Right ventricle myocardium inferior (tissue), 1 donor: ENCODE measurements at regions not wholly inside any gene's neighbourhood (a gene's known extent, or its start where the extent isn't known, plus 50 kb on each side); places are given as distances from the start of the nearest gene placed in this dataset.
"Not testable (repeated sequence)": the region's sequence is repeated elsewhere in the genome, so short reads cannot be mapped to it uniquely, and the experiment has no call there.

Experiments used
- ATAC-seq: fragments of 200-7000 bp; cut with Tn5 transposase; one replicate; pipeline ENCODE4 v1.9.1; 2020; ENCODE audit warnings: mild to moderate bottlenecking, moderate library complexity
- DNase-seq: peaks from one replicate; pipeline ENCODE4 v3.0.0; 2021; ENCODE audit errors: missing footprints
- intact Hi-C: fragments of 100-400 bp; cut with DNase I; formaldehyde crosslinking; loops from one replicate; pipeline ENCODE4 v1.11.0; 2022
- donor health status: DM: no; HTN: yes; CAD: no; lungs with severe emphysema.

DNA sequence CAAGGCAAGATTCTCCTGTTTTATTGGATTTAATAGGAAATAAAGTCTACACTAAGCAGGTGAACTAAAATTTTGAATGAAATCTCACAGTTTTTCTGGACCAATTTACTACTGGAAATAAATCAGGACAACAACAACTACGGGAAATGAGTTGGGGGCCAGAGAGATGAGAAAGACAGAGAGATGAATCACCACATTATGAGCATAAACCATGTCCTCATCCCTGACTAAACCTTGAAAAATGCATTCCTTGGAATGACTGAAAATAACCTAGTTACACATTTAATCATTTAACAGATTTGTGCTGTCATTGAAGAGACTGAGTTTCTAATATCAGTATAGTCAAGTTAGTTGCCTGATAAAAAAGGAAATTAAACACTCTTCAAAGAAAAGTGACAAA, 608.4 kb upstream of the KCND2 start:
- DNase-seq: no peak
- intact Hi-C loops: no loop called here
- no peak for ATAC-seq

DNA sequence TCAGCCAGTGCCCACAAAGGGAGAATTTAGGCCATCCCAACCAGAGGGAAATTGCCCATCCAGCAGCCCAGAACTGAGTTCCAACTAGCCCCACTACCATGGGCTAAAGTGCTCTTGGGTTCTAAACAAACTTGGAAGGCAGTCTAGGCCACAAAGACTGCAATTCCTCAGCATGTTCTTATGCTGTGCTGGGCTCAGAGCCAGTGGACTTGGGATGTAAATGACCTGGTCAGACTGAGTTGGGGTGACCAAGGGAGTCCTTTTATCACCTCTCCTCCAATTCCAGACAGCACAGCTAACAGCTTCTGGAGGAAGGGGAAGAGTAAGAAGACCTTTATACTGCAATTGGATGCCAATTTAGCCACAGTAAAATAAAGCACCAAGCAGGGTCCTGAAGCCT, 607.2 kb upstream of the KCND2 start:
- DNase-seq (no peak), ATAC-seq (no peak)
- intact Hi-C loops: no loop called here

DNA sequence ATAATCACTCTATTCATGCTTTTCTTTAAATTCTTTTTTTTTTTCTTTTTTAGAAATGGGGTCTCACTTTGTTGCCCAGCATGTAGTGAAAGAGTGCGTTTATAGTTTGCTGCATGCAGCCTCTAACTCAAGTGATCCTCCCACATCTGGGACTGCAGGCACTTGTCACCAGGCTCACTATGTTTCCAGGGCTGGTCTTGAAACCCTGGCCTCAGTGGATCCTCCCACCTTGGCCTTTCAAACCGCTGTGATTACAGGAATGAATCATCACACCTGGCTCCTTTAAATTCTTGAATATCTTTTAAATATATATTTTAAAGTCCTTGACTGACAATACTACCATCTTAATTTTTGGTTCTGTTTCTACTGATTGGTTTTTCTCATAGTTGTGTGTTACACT, 591.6 kb upstream of the KCND2 start:
- ATAC-seq: no peak
- intact Hi-C loops: no loop called here
- DNase-seq: no peak

DNA sequence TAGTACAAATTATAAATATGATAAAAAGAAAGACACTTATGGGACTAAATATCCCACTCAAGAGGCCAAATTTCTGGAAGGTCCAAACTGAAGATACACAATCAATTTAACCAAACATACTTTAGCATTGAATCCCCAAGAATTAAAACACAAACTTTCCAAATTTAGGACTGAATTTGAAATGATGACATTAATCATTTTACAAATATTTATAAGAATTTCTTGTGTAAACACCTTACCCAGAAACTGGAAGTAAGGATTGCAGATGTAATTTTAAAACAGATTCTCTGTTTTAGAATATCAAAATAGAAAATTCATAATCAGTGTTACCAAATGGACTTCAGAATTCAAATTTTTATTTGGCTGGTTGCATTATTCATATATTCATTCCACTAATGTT, 588.2 kb upstream of the KCND2 start:
- intact Hi-C loops: no loop called here
- ATAC-seq: no peak
- no peak for DNase-seq

DNA sequence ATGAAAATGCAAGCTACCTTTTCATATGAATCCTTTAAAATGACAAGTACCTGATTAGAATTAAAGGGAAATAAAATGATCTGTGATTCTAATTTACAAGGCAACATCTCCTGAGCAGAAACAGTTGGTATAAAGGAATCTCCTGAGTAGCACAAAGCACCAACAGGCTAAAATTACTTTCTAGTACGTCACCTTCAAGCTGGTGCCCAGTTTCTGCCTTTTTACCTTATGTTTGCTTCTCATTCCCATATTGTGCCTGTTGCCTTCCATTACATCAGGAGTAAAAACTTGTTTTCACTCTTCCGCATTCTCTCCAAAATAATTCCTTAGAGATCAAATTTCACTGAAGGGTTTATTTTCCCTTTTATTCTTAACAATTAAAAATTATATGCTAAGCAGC, 587.1 kb upstream of the KCND2 start:
- DNase-seq (no peak), ATAC-seq (no peak)
- intact Hi-C loops: no loop called here

DNA sequence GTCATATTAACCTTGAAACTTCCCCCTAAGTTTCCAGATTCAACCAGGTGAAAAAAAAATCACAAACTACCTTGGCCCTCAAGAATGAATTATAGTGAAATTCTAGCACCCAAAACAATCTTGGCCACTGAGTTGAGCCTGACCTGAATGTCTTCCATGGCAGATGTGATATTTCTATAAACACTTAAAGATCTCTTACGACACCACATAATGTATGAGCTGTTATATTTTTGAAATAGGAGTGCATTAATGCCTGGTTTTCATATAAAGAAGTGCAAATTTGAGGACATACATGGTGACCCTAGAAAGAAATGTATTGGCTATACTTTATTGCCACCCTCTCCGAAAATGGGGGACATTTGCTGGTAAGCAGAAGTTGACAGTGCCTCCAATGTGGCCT, 584.1 kb upstream of the KCND2 start:
- no peak for DNase-seq
- no peak for ATAC-seq
- intact Hi-C loops: no loop called here

DNA sequence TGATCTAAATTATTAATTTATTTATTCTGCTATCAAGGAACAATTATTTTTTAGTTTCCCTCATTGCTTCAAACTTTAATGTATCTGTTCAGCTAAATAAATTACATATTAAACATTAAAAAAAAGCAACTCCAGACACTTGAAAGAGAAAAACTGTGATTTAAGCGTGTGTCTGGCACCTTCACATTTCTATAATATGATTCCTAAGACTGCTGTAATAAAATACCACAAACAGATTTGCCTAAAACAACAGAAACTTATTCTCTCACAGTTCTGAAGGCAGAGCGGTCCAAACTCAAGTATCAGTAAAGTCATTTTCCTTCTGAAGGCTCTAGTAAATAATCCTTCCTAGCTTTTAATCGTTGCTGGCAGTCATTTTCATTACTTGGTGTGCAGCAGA, 580.4 kb upstream of the KCND2 start:
- ATAC-seq: no peak
- DNase-seq: no peak
- intact Hi-C loops: no loop called here

DNA sequence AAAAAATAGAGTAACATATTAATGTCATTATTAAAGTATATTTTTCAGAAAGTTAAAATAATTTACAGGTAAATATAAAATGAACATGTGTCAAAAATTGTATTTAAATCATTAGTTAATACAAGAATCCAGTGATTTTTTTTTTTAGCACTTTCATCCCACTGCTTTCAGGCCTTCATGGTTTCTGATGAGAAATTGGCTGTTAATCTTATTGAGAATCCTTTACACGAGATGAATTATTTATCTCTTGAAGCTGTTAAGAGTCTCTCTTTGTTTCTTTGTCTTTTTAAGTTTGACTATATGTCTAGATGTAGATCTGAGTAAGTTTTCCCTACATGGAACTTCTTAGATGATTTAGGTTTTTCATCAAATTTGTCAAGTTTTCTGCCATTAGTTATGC, 578.5 kb upstream of the KCND2 start:
- DNase-seq (no peak), ATAC-seq (no peak)
- intact Hi-C loops: no loop called here

DNA sequence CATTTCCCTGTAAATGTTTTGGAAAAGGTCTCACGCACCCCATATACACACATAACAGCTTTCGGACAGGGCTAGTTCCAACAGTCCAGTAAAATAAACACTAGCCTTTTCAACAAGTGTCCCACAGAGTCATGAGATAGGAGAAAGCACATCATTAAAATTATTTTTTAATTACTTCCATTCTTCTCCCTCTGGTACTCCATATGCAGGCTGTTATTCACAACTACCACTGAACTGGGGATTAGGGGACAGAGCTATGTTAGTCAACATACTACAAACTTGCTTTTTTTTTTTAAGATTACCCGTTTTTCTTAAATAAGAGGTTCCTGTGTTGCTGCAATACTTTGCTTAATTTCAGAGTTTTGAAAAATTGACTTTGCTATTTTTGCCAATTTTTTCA, 576.6 kb upstream of the KCND2 start:
- ATAC-seq: no peak
- intact Hi-C loops: no loop called here
- no peak for DNase-seq

DNA sequence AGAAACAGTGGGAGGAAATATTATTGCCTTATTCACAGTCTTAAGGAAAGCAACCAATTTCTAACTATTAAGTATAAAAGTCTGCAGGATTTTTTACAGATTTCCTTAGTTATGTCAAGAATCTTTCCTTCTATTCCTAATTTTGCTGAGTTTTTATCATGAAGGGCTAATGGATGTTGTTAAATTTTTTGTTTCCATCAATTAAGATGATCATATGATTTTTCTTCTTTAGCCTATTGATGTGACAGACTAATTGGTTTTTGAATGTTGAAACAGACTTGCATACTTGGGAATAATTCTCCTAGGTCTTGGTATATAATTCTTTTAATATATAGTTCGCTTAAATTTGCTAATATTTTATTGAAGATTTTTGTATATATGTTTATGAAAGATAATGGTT, 569.1 kb upstream of the KCND2 start:
- intact Hi-C loops: no loop called here
- no peak for ATAC-seq

DNA sequence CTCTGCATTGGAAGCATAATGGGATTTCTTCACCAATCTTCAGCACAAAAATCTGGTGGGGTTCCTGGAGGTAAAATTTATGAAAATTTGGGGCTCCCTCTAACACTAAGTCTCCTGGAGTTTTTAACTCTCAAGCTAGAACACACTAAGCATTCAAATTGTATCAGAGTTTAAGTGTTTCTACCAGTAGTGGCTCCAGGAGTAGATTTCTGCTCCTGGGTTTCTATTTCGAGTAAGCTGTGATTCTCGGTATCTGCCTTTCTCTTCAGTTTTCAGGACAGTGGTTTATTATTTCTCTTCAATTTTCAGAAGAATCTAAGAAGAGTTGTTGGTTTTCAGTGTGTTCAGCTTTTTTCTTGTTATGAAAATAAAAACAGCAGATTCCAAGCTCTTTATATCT, 566.4 kb upstream of the KCND2 start:
- ATAC-seq (no peak), DNase-seq (no peak)
- intact Hi-C loops: no loop called here

More for the DNA sequence above, 569.1 kb upstream of the KCND2 start:
- no peak for DNase-seq

DNA sequence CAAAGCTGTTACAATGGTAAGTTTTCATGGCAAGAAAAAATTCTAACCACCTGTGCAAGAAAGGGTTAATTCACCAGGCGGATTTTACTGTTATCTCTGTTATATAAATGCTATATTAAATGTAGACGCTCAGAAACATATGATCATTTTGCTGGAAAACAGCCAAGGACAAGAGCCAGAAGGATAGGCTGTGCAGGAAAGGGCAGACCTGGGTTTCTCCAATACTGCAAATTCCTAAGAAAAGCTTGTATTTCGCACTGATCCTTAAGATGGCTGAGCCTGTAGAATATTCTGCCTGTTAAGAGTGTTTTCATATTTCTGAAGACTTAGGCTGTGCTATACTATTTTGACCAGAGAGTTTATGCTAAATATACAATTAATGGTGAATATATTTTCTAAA, 564.1 kb upstream of the KCND2 start:
- DNase-seq: no peak
- no peak for ATAC-seq
- intact Hi-C loops: no loop called here

DNA sequence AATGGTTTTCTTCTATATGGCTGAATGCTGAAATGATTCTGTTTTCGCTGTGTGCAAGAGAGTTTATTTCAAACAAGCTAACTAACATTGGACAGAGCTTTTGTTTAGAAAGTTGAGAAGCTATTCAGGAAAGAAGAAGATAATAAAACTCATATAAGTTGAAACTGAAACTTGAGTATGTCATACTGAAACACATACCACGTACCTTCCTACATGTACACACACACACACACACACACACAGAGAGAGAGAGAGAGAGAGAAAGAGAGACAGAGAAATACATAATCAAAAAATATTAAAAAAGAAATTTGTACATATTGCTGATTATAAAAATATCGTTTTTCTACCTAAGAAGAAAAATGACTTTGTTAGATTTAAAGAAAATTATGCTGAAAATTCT, 561.9 kb upstream of the KCND2 start:
- ATAC-seq: no peak
- intact Hi-C loops: no loop called here
- no peak for DNase-seq

DNA sequence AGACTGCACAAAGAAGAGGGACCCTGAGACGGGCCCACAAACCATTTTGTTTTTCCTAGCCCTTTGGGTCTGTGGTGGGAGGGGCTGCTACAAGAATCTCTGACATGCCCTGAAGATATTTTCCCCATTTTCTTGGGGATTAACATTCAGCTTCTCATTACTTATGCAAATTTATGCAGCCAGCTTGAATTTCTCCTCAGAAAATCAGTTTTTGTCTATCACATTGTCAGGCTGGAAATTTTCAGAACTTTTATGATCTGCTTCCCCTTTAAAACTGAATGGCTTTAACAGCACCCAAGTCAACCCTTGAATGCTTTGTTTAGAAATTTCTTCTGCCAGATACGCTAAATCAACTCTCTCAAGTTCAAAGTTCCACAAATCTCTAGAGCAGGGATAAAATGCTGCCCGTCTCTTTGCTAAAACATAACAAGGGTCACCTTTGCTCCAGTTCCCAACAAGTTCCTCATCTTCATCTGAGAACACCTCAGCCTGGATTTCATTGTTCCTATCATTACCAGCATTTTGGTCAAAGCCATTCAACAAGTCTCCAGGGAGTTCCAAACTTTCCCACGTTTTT, 560.0 kb upstream of the KCND2 start:
- DNase-seq (no peak), ATAC-seq (no peak)
- intact Hi-C loops: no loop called here

DNA sequence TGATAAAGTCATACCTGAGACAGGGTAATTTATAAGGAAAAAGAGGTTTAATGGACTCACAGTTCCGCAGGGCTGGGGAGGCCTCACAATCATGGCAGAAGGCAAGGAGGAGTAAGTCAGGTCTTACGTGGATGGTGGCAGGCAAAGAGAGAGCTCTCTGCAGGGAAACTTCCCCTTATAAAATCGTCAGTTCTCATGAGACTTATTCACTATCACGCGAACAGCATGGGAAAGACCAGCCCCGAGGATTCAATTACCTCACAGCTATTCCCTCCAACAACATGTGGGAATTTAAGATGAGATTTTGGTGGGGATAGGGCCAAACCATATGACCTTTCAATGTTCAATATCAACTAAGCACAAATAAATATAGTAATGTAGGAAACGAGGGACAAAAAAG, 559.4 kb upstream of the KCND2 start:
- intact Hi-C loops: no loop called here
- no peak for DNase-seq
- no peak for ATAC-seq

DNA sequence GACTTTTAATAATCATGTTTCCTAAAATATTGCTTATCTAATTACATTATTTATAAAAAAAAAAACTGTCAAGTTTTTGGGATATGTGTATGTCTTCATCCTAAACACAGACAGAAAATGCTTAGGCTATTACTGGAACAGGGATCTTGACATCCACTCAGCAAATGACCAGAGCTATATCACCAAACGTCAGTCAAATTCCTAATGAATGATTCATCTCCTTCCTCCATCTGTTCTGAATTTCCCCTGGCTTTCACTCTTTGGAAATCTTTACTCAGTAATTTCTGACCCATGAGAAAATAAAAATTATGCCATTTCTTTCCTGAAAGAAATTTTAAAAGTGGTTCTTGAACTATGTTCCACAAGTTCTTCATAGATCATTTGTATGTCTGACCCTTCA, 552.4 kb upstream of the KCND2 start:
- intact Hi-C loops: no loop called here
- DNase-seq (no peak), ATAC-seq (no peak)

DNA sequence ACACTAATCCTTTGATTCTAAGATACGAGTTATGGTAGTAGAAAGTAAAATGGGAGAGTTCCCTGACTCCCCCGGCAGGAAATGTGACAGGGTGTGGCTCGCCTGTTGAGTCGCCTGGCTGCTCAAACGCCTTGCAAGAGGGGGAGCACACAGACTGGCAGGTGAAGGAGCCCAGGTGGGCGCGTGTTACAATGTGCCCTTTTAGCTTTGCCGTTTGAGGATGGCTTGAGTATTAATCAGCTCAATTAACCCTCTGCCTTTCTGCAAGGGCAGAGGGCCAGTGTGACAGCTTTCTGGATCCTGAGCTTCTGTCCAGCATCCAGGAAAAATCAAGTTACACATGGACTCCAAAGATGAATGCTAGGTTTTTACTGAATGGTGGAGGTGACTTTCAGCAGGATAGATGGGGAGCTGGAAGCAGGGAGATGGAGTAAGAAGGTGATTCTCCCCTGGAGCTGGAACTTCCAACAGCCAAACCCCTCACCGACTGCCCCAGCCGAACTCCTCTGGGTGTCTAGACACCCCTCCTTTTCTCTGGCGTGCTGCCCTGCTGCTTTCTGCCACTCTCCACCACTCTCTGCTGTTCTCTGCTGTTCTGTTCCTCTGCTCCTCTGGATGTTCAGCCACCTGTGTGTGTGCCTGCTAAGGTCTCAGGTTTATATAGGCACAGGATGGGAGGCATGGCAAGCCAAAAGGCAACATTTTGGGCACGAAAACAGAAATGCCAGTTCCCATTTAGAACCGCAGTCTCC, 548.8 kb upstream of the KCND2 start:
- ATAC-seq (no peak), DNase-seq (peak; percentile 62)
- intact Hi-C loops: no loop called here

DNA sequence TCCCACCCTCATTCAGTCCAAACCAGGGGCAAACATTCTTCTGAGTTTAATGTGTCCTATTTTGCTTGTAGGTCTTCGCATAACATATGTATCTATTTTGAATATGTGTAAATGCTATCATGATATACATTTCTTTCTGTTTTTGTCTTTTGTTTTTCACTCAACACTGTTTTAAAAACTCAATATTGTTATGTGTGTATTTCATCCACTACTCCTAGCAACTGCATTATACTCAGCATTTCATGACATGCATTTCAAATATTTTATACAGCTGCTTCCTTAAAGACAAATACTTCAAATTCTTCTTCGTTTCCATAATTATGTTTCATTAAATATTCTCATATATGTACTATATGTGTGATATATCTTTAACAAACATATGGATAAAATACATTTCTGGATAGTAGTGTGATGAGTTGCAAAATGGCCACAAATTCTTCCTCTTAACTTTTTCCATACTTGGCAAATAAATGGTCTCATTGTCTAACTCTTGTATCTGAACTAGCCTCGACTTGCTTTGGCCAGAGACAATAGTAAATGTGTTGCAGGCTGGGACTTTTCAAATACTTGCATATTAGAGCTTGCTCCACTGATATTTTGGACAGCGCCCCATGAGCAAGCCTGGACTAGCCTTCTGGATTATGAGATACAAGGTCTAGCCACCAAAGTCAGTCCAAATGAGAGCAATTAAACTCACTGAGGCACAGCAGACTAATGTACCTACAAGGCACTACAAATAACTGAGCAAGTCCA, 539.7 kb upstream of the KCND2 start:
- intact Hi-C loops: no loop called here
- ATAC-seq (no peak), DNase-seq (no peak)

DNA sequence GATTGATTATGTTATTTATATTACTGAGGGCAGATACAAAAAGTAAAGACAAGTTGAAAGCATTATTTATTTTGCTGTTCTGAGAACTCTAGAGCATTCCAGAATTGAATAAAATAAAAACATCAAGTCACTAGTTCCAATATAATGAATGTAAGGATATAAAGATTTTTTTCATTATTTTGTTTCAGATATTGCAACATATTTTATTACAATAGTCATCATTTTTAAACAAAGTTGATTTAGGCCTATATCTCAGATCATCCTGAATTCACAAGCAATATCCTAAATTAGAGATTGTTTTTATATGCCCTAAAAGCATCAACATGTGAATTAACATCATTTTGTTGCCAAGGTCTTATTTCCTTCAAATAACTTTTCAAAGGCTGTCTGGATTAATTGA, 535.6 kb upstream of the KCND2 start:
- intact Hi-C loops: no loop called here
- no peak for ATAC-seq
- DNase-seq: no peak

DNA sequence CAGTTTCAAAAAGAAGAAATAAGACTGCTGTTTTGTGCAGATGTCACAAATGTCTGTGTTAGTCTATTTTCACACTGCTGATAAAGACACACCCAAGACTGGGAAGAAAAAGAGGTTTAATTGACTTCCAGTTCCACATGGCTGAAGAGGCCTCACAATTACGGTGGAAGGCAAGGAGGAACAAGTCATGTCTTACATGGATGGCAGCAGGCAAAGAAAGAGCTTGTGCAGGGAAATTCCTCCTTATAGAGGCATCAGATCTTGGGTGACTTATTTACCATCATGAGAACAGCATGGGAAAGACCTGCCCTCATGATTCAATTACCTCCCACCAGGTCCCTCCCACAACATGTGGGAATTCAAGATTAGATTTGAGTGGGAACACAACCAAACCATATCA, 527.7 kb upstream of the KCND2 start:
- not testable (repeated sequence) for ATAC-seq, DNase-seq
- intact Hi-C loops: loop anchor here (1.0 kb wide), 1 partner anchor 11 kb away; no protein-coding TSS in a partner anchor
